Mammary epithelial cell (primary cell): ENCODE measurements at regions not wholly inside any gene's neighbourhood (a gene's known extent, or its start where the extent isn't known, plus 50 kb on each side); places are given as distances from the start of the nearest gene placed in this dataset.

Source experiments
- CTCF ChIP-seq, 2 donors: IDR thresholded peaks in 1 of 2; conservative IDR thresholded peaks in 1 of 2; 2 replicates each; pipeline ENCODE4 v1.5.1; 2011 to 2012; ENCODE audit warnings: inconsistent platforms in 2 of 2, low read length in 2 of 2, mild to moderate bottlenecking in 2 of 2, control low read depth in 1 of 2, low read depth in 1 of 2; ENCODE audit not compliant: insufficient read depth in 1 of 2; ENCODE audit errors: extremely low read depth in 1 of 2
- EZH2 ChIP-seq: IDR thresholded peaks from 2 replicates; pipeline ENCODE4 v1.6.1; 2012; ENCODE audit warnings: low read length, inconsistent platforms, borderline replicate concordance

DNA sequence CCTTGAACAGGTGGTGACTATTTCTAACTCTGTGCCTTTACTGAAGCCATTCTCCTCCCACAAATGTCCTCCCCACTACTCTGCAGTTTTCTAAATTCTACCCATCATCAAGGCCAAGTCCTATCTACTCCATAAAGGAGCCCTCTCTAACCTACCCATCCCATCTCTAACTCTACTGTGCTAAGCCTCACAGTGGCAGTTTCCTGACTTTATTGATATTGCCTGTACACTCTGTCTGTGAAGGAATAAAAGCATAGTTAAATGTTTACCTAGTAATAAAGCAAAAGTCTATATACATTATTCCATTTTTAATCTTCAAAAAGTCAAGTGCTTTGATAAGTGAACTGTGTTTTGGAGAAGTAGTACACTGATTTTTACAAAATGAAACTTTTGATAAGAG, 178.4 kb upstream of the HMCN1 start:
- TF ChIP-seq CTCF (conservative IDR thresholded peaks at IDR 0.05 in 1 of 2, IDR thresholded peaks at IDR 0.05 in 1 of 2; ENCODE audit: extremely low read depth in 1 of 2, insufficient read depth in 1 of 2, low read depth in 1 of 2, low read length in 2 of 2) (no peak), EZH2 (no peak)
